ENCODE measurements at regions not wholly inside any gene's neighbourhood (a gene's known extent, or its start where the extent isn't known, plus 50 kb on each side); places are given as distances from the start of the nearest gene placed in this dataset.

DNA sequence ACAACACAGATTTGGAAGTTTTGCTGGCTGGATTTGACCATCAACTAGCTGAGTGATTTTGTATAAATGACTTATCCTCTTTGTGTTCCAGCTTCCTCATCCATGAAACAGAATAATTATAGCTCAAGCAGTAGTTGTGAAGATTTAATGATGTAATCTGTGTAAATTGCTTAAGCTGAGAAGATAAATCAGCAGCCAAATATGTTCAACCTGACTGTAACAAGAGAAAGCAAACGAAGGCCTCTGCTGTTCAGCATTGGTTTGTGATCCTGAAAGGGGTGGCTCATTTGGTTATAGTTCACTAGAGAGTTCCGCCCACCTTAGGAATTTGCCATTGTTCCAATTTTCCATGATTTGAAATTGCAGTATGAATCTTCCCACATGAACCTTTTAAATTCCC, 75.7 kb upstream of the CCDC112 start:
- no peak for DNase-seq

DNA sequence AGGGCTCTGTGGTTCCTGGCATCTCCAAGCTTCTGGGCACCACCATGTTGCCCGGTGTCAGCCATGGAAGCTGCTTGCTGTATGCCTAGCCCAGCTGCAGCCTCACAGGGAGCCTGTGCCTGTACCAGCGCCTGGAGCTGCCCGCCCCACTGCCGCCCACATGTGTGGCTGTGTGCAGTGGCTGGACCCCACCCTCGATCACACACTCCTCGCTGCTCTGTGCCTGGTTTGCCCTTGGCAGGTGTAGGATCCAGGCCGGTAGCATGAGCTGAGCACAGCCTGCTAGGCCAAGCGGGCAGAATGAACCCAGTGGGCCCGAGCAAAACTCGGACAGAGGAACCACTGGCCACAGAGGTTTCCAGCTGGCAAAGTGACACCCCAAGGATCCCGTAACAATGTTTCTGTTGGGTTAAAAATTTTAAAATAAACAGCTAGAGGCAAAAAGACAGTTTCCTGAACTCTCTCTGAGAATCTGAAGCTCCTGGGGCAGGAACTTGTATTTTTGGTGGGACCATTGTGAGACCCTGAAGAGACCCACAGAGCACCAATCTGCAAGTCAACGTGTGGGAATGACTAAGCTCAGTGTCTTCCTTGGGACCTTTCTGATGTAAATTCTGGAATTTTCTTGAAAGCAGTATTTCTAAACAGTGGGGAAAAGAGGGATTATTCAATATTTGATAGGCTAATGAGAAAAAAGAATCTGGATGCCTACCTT, 73.1 kb upstream of the CCDC112 start:
- DNase-seq = no peak

DNA sequence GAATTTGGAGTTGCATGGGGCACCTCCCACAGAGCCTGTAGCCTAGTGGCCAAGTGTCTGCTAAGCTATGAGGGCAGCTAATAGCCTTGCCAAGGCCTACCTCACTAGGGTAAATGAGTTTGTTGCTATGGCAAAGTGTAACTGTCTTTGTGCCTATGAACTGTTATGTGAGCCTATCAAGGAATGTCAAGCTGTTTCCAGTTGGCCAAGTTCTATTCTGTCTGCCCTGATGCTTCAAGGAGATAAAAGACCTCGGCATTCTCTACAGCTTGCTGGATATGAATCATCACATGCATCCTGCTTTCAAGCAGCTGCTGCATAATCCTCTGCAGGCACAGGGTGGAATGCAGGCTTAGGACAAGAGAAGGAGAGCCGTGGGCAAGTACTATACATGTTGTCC, 69.8 kb upstream of the CCDC112 start:
- DNase-seq = no peak

DNA sequence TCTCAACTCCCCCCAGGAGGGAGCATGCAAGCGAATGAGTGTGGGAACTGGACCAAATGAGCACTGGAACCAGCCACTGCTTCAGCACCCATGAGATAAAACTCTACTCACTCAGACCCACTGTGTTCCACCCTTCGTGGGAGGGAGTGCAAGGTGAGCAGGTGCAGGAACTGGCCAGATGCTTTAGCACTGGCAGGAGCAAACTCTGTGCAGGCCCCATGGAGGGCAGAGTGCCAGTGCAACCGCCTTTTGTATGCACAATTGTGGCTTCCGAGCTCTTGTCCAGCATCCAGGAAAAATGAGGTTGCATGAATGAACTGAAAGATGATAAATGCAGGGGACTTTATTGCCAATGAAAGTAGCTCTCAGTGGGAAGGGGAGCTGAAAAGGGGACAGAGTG, 67.4 kb upstream of the CCDC112 start:
- DNase-seq = no peak

DNA sequence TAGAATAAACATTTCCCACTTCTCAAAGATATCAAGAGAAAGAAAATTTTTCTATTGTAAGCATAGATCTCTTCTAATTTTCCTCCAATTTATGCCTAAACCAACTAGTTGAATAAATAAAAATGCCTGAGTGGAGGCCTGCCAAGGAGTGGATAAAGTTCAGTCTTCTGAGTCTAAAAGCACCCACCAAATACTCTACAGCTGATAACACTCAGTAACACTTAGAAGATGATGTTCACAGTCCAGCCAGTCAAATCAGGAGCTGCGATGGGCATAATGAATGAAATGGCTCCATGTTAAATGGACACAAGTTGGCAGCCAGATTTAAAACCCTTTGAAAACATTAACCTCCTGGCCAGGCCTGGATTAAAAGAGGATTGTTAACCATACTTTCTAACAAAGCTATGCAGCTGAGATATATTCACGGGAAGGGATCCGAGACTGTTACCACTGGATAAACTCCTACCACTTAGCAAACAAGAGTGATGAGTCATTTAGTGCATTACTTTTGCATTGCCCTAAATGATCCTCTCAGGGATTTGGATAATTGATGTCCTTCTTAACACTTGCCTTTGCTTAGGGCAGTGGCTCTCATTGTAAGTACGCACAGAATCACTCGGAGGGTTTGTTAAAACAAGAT, 63.7 kb upstream of the CCDC112 start:
- DNase-seq = no peak

DNA sequence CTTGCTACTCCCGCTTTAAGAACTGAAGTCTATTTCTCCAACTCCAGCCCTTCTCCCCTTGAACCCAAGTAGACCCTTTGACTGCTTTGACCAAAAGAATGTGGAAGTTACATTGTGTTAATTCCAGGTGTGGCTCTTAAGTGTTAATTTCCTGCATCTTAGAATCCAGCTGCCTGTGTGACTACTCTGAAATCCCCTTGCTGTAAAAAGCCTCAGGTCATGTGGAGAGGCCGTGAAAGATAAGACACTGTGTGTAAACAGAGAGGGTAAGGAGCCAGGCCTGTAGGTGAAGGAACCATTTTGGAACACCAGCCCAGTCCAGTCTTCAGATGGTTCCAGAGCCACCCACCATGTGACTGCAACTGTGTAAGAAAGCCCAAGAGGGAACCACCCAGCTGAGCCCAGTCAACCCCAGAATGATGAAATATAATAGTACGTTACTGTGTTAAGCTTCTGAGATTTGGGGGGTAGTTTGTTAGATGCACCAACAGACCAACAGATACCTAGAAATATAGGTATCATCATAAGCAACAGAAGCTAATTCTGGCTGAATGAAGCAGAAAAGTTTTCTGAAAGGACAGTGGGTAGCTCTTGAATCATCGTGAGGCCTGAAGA, 59.4 kb upstream of the CCDC112 start:
- no peak for DNase-seq

DNA sequence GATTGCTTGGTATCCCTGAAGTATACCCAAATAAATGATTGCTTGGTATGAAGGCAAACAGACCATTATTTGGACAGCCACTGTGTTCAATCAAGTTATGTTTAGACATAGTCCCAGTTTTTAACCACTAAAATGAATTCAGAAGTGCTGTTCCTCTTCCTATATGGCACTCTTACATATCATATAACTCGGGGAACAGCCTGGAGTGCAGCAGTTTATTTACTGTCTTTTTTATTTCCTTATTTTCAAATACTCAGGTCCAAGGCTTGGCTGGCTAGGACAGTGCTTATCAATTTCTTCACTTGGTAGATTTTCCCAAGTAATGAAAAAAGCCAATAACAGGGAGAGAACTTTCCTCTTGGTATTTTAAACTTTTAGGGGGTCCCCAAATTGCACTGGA, 58.6 kb upstream of the CCDC112 start:
- DNase-seq = no peak

DNA sequence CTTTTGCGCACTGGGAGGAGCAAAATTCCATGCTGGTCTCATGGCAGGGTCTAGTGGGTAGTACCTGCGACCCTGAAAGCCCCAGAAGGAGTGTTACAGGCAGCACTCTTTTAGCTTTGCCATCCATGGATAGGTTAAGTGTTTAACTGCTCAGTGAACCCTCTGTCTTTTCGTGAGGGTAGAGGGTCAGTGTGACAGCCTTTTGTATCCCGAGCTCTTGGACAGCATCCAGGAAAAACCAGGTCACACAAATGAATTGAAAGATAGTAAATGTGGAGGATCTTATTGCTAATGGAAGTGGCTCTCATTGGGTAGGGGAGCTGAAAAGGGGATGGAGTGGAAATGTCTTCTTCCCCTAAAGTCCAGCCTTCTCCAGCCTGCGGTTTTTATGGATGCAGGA, 57.8 kb upstream of the CCDC112 start:
- no peak for DNase-seq

DNA sequence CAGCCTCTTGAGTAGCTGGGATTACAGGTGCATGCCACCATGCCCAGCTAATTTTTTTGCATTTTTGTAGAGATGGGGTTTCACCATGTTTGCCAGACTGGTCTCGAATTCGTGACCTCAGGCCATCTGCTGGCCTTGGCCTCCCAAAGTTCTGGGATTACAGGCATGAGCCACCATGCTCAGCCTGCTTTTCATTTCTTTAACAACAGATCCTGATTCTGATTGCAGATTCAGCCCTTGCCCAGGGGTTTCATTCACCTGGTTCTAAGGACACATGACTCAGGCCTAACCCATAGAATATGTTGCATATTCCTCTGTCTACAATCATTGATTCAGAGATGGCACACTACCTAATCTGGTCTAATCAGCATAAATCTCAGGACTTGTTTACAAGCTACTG, 56.1 kb upstream of the CCDC112 start:
- DNase-seq = no peak

DNA sequence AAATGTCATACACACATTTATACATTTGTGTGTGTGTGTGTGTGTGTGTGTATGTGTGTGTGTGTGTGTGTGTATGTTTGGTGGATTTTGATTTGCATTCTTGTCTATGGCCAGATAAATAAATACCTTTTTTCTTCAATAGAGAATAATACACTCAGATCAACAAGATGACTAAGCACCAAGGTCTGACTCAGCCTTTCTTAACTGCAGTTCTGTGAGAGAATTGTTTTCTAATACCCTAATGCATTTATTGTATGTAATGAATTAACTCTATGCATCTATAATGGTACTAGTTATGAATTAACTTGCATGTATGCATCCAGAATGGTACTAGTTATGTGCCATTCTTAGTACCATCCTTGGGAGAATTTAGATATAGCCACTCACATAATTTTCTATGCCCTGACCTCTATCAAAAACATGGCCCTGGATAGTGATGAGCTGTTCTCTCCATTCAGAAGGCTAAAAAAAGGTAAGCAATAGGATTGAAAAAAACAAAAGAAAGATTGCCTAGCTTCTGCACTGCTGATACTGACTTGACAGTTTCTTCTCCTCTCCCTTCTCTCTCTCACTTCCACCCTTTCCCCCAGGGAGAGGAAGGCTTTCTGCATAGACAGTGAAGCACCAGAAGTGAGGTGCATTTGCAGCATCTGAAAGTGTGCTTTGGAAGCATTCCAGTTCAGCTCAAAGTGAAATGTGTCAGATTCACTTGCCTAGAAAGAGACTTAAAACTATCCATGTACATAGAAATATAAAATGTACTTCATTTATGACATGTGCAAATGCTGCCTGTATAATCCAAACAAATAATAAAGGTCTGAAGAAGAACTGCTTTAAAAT, 55.1 kb upstream of the CCDC112 start:
- DNase-seq = no peak

DNA sequence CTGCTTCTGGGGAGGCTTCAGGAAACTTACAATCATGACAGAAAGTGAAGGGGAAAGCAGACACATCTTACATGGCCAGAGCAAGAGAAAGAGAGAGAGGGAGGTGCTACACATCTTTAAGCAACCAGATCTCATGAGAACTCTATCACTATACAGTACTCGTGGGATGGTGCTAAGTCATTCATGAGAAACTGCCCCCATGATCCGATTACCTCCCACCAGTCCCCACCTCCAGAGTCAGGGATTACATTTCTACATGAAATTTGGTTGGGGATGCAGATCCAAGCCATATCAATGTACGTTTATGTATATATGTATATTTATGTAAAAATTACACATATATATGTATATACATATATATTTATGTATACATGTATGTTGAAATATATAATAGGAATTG, 54.4 kb upstream of the CCDC112 start:
- DNase-seq = no peak

DNA sequence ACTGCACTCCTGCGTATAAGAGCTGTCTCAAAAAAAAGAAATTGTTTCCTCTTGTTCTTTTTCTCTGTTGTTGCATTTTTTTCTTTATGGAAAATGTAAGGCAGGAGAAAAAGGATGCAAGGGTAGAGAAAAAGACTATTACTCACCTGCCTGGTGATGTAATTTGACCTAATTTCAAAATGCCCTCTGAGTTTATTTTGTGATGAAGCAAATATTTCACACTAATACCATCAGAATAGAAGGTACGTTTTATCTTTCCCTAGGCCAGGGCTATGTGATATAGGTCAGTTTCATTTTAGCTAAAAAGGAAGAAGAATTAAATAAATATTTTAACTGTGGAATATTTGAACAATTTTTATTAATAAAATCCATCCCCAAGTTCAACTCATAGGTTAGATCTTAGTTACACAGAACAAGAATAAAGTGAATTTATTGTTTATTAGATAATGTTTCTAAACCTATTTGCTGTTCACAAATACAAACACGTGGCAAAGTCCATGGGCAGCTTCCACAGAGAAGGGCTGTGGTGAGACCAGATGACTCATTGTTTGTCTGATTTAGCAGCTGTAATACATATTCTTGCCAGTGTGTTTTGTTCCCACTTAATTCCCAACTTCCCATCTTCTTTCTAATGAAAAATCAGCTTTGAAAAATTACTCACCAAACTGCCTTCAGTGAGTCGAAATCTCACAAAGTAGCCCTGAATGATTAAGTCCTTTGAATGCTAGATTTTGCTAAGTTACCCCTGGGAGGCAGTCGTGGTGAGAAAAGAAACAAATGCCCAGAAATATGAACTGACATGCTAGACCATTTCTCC, 52.8 kb upstream of the CCDC112 start:
- no peak for DNase-seq

DNA sequence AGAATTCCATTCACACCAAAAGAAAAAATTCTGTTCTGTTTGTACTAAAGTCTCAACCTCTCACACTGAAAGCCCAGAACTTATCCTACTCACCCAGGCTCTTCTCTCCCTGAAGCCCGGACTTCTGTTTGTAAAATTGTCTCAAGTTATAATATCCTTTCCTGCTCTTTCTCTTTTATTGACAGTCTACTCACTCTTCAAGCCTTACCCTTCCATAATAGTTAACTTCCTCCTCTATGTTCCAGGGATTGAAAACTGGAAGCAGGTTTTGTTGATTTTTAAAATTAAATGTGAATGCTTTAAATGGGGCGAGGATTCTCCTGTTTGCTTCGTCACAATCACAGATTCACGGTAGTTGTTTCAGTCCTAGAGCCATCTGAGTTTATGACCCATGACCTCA, 51.7 kb upstream of the CCDC112 start:
- no peak for DNase-seq
